Esophagus squamous epithelium (tissue), 4 donors: ENCODE measurements at regions not wholly inside any gene's neighbourhood (a gene's known extent, or its start where the extent isn't known, plus 50 kb on each side); places are given as distances from the start of the nearest gene placed in this dataset.

ENCODE experiments used
- CTCF ChIP-seq, 6 experiments: fragments of 450-650 bp in 4 of 6; fragments of 200-600 bp in 2 of 6; sonication (generic) in 2 of 6; IDR thresholded peaks; one replicate each; pipeline ENCODE4 v1.5.1; 2016 to 2019; ENCODE audit warnings: antibody characterized with exemption in 6 of 6, mild to moderate bottlenecking in 4 of 6, moderate library complexity in 4 of 6
- POLR2A ChIP-seq, 4 donors: fragments of 450-650 bp; IDR thresholded peaks; one replicate each; pipeline ENCODE4 v1.6.1; 2017; ENCODE audit warnings: antibody characterized with exemption in 4 of 4, mild to moderate bottlenecking in 4 of 4, moderate library complexity in 3 of 4

GRCh38 chr16:55399911-55400310 is 75.9 kb downstream of the IRX6 start:
- TF ChIP-seq CTCF (IDR thresholded peaks at IDR 0.05): no peak
- TF ChIP-seq POLR2A (IDR thresholded peaks at IDR 0.05): no peak
